GM21360 (cell line): ENCODE measurements at regions not wholly inside any gene's neighbourhood (a gene's known extent, or its start where the extent isn't known, plus 50 kb on each side); places are given as distances from the start of the nearest gene placed in this dataset.

Source experiments
- ATAC-seq: cut with Tn5 transposase; IDR thresholded peaks from one replicate; pipeline ENCODE4 v1.9.1; 2021; ENCODE audit warnings: mild to moderate bottlenecking, moderate library complexity; ENCODE audit not compliant: unreplicated experiment

DNA sequence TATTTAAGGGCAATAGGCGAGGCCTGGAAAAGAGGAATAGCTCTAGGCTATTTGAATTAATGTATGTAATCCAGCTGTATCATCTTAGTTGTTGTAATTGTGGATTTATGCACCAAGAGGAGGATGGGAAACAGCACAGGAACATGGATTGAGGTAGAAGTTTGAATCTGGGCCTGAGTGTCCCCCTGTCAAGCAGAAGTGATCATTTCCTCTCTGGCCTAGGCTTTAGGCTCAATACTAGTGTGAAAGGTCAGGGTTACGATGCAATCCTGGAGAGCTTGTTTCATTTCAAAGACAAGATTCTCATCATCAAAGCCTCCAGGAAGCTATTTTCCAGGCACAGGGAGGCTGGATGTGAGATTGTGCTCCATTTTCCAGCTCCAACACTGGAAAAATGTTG, 77.9 kb upstream of the HSD17B12 start:
- ATAC-seq, result no peak

DNA sequence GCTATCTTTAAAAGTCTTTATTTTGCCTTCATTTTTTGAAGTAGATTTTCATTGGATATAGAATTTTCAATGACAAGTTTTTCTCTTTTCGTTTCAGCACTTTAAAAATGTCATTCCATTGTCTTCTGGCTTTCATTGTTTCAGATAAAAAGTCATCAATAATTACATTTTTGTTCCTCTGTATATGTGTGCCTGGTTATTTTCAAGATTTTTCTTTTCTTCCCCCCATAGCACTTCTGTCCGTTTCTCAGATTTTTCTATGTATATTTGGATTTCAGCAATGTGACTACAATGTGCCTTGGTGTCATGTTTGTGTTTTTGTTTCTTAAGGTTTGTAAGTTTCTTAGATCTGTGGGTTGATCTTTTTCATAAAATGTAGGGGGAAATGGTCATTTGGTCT, 66.3 kb upstream of the HSD17B12 start:
- no peak for ATAC-seq

DNA sequence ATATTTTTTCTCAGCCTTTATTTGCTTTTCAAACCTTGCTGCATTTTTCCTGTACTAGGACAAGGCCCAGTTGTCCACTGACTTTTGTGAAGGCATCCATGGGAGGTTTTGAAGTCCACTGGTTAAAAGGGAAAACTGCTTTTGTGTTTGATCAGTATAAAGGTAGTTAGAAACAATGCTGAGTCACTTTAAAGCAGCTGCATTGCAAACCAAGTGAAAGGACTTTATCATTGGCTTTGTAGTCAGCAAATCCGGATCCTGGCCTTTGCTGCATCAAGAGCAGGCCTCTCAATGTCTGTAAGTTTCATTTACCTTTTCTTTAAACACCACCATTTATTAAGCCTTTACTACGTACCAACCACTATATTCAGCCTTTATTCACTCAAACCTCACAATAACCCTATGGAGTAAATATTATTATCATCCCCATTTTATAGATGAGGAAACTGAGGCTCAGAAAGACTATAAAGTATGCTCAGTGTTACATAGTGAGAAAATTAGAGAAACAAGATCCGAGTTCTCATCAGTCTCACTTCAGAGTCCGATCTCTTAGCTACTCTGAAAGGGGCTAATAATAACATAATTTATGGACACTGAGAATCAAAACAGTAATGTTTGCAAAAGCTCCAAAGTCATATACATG, 60.6 kb upstream of the HSD17B12 start:
- no peak for ATAC-seq

DNA sequence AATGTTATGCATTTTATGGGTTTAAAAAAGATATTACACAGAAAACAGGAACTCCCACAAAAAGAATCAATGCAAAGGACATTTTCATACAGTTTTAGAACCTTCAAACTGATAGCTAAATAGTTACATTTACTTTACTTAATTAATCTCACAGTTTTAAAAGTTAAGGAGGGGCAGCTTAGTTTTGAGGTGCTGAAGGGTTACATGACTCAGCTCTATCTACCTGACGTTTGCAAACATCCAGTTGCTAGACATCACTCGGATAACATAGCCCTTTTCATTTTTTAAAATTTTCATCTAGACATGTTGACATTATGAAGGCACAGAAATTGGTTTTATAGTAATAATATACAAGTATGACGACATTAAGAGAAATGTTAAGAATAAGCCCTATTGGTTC, 53.7 kb upstream of the HSD17B12 start:
- ATAC-seq, result no peak
